ENCODE measurements at regions not wholly inside any gene's neighbourhood (a gene's known extent, or its start where the extent isn't known, plus 50 kb on each side); places are given as distances from the start of the nearest gene placed in this dataset.

GRCh38 chr1:115556236-115556635, 85.5 kb upstream of the VANGL1 start:
- H3K27me3 ChIP-seq, result no peaks in the 10 kb centered on the region
- no peak for DNase-seq (ENCODE audit: low spot score)
- Mint-ChIP-seq H3K9me3 (no peaks in the 10 kb centered on the region), H3K4me1 (peaks cover 9% of the 10 kb centered on the region), H3K4me3 (no peak overlapping the region), H3K36me3 (no peaks in the 10 kb centered on the region), H3K27ac (no peak overlapping the region), H3K27me3 (ENCODE audit: insufficient read depth, low read depth) (peaks cover 3% of the 10 kb centered on the region)
- no peak overlapping the region for H3K4me2 ChIP-seq
- H2AFZ ChIP-seq (replicated peaks), result no peak overlapping the region
- H3K9me3 ChIP-seq (ENCODE audit: low read depth), result no peaks in the 10 kb centered on the region
- TF ChIP-seq EZH2 (IDR thresholded peaks at IDR 0.05) (no peak), CTCF (IDR thresholded peaks at IDR 0.05) (no peak), EZH2phosphoT487 (IDR thresholded peaks at IDR 0.05) (no peak)
- H4K20me1 ChIP-seq (ENCODE audit: low read depth), result no peaks in the 10 kb centered on the region
- H3K4me3 ChIP-seq, result no peak overlapping the region
- no peak overlapping the region for H3K27ac ChIP-seq
- no peak overlapping the region for H3K9ac ChIP-seq
- H3K79me2 ChIP-seq (ENCODE audit: low read depth), result no peaks in the 10 kb centered on the region
- no peaks in the 10 kb centered on the region for H3K36me3 ChIP-seq
- peaks cover 11% of the 10 kb centered on the region for H3K4me1 ChIP-seq
- no peaks in the 10 kb centered on the region for H3F3A ChIP-seq (ENCODE audit: low read depth)

GRCh38 chr1:115555446-115555845, 86.3 kb upstream of the VANGL1 start:
- Histone ChIP-seq H4K20me1 (ENCODE audit: low read depth) (no peaks in the 10 kb centered on the region), H3K9me3 (ENCODE audit: low read depth) (no peaks in the 10 kb centered on the region), H3K4me2 (no peak overlapping the region), H3K79me2 (ENCODE audit: low read depth) (no peaks in the 10 kb centered on the region), H3K27me3 (no peaks in the 10 kb centered on the region), H3K9ac (no peak overlapping the region), H3K4me3 (no peak overlapping the region), H3K36me3 (no peaks in the 10 kb centered on the region), H3F3A (ENCODE audit: low read depth) (no peaks in the 10 kb centered on the region), H2AFZ (replicated peaks) (no peak overlapping the region), H3K4me1 (peaks cover 11% of the 10 kb centered on the region), H3K27ac (no peak overlapping the region)
- H3K36me3 Mint-ChIP-seq, result no peaks in the 10 kb centered on the region
- H3K27me3 Mint-ChIP-seq (ENCODE audit: insufficient read depth, low read depth), result peaks cover 3% of the 10 kb centered on the region
- no peak overlapping the region for H3K4me3 Mint-ChIP-seq
- no peak overlapping the region for H3K27ac Mint-ChIP-seq
- TF ChIP-seq EZH2phosphoT487 (IDR thresholded peaks at IDR 0.05) (no peak), EZH2 (IDR thresholded peaks at IDR 0.05) (no peak), CTCF (IDR thresholded peaks at IDR 0.05) (no peak)
- DNase-seq (ENCODE audit: low spot score), result no peak
- H3K4me1 Mint-ChIP-seq, result peaks cover 9% of the 10 kb centered on the region
- H3K9me3 Mint-ChIP-seq, result peaks cover under 1% of the 10 kb centered on the region

- Histone ChIP-seq H3K4me2 (no peak overlapping the region), H3K36me3 (no peaks in the 10 kb centered on the region), H3K27me3 (no peaks in the 10 kb centered on the region), H3K9me3 (ENCODE audit: low read depth) (no peaks in the 10 kb centered on the region), H3K9ac (no peak overlapping the region), H3K4me1 (no peaks in the 10 kb centered on the region), H2AFZ (replicated peaks) (no peak overlapping the region), H3K27ac (no peak overlapping the region), H4K20me1 (ENCODE audit: low read depth) (no peaks in the 10 kb centered on the region), H3F3A (ENCODE audit: low read depth) (no peaks in the 10 kb centered on the region), H3K79me2 (ENCODE audit: low read depth) (no peaks in the 10 kb centered on the region), H3K4me3 (no peak overlapping the region)
- no peak overlapping the region for H3K4me3 Mint-ChIP-seq
- peaks cover 15% of the 10 kb centered on the region for H3K4me1 Mint-ChIP-seq
- H3K36me3 Mint-ChIP-seq, result no peaks in the 10 kb centered on the region
- no peak for DNase-seq (ENCODE audit: low spot score)
- no peak overlapping the region for H3K27ac Mint-ChIP-seq
- TF ChIP-seq EZH2phosphoT487 (IDR thresholded peaks at IDR 0.05), result no peak
- TF ChIP-seq CTCF (IDR thresholded peaks at IDR 0.05), result no peak
- no peak for TF ChIP-seq EZH2 (IDR thresholded peaks at IDR 0.05)
- H3K9me3 Mint-ChIP-seq, result peaks cover 2% of the 10 kb centered on the region
- peaks cover 6% of the 10 kb centered on the region for H3K27me3 Mint-ChIP-seq (ENCODE audit: insufficient read depth, low read depth)
These were observed 94.1 kb upstream of the VANGL1 start for GRCh38 chr1:115547696-115548095.
